Suppressor macrophage treated with lipopolysaccharide for 1 hour (primary cell): ENCODE measurements at regions not wholly inside any gene's neighbourhood (a gene's known extent, or its start where the extent isn't known, plus 50 kb on each side); places are given as distances from the start of the nearest gene placed in this dataset.

Source experiments
- DNase-seq, 3 donors: peaks; one replicate each; pipeline ENCODE4 v3.0.0-alpha.2; 2020 to 2022

- DNase-seq, result no peak
Observed at GRCh38 chr4:173917255-173917960, 366.1 kb downstream of the FBXO8 start.

GRCh38 chr4:173913496-173913895, 370.0 kb downstream of the FBXO8 start:
- no peak for DNase-seq

GRCh38 chr4:173912384-173912783, 371.1 kb downstream of the FBXO8 start:
- DNase-seq, result no peak

GRCh38 chr4:173910891-173911290, 372.6 kb downstream of the FBXO8 start:
- peak; percentile 61 to 83 (median 82) for DNase-seq

- DNase-seq, result peak; percentile 7 to 59 (median 58)
Observed at GRCh38 chr4:173909294-173909693, 374.2 kb downstream of the FBXO8 start.

GRCh38 chr4:173899813-173900212, 369.8 kb upstream of the HAND2 start:
- no peak for DNase-seq

GRCh38 chr4:173891072-173891471, 361.0 kb upstream of the HAND2 start:
- no peak for DNase-seq

- DNase-seq, result no peak
Observed at GRCh38 chr4:173883821-173884220, 353.8 kb upstream of the HAND2 start.

- no peak for DNase-seq
Observed at GRCh38 chr4:173880897-173881296, 350.9 kb upstream of the HAND2 start.

- no peak for DNase-seq
Observed at GRCh38 chr4:173879509-173879908, 349.5 kb upstream of the HAND2 start.

GRCh38 chr4:173878701-173879100, 348.7 kb upstream of the HAND2 start:
- DNase-seq, result no peak

GRCh38 chr4:173871643-173872042, 341.6 kb upstream of the HAND2 start:
- no peak for DNase-seq

- no peak for DNase-seq
Observed at GRCh38 chr4:173866322-173867026, 336.4 kb upstream of the HAND2 start.

GRCh38 chr4:173862754-173863153, 332.7 kb upstream of the HAND2 start:
- no peak for DNase-seq

- no peak for DNase-seq
Observed at GRCh38 chr4:173860094-173860493, 330.1 kb upstream of the HAND2 start.

- no peak for DNase-seq
Observed at GRCh38 chr4:173859091-173859713, 329.2 kb upstream of the HAND2 start.

- no peak for DNase-seq
Observed at GRCh38 chr4:173858471-173858870, 328.4 kb upstream of the HAND2 start.

- peak in 1 of 3 donors; percentile 1 for DNase-seq
Observed at GRCh38 chr4:173857828-173858227, 327.8 kb upstream of the HAND2 start.

GRCh38 chr4:173855015-173855414, 325.0 kb upstream of the HAND2 start:
- no peak for DNase-seq

- DNase-seq, result peak; percentile 15 to 47 (median 17)
Observed at GRCh38 chr4:173852775-173853174, 322.7 kb upstream of the HAND2 start.

- no peak for DNase-seq
Observed at GRCh38 chr4:173845580-173845979, 315.6 kb upstream of the HAND2 start.

- DNase-seq, result no peak
Observed at GRCh38 chr4:173839865-173840264, 309.8 kb upstream of the HAND2 start.

- DNase-seq, result no peak
Observed at GRCh38 chr4:173837517-173837916, 307.5 kb upstream of the HAND2 start.

- DNase-seq, result no peak
Observed at GRCh38 chr4:173835903-173836302, 305.9 kb upstream of the HAND2 start.
